ENCODE measurements at regions not wholly inside any gene's neighbourhood (a gene's known extent, or its start where the extent isn't known, plus 50 kb on each side); places are given as distances from the start of the nearest gene placed in this dataset.
A peak's percentile ranks its signal among the peaks of the same experiment; 100 is the strongest.

GRCh38 chr1:81380436-81380835 is 420.3 kb upstream of the ADGRL2 start:
- TF ChIP-seq EGR1 (IDR thresholded peaks at IDR 0.05), result no peak
- TF ChIP-seq CREB1 (IDR thresholded peaks at IDR 0.05; ENCODE audit: low read depth), result no peak
- no peak for TF ChIP-seq TAF1 (IDR thresholded peaks at IDR 0.05; ENCODE audit: low read depth)

- no peak for TF ChIP-seq MAX (IDR thresholded peaks at IDR 0.05)
- no peak for TF ChIP-seq FOXM1 (IDR thresholded peaks at IDR 0.05; ENCODE audit: borderline replicate concordance, low read depth)
- TF ChIP-seq CEBPB (IDR thresholded peaks at IDR 0.05), result no peak
- no peak for TF ChIP-seq CREB1 (IDR thresholded peaks at IDR 0.05; ENCODE audit: low read depth)
- no peak for TF ChIP-seq USF1 (IDR thresholded peaks at IDR 0.05)
- TF ChIP-seq YY1 (IDR thresholded peaks at IDR 0.05; ENCODE audit: low read depth), result no peak
- no peak for TF ChIP-seq TCF12 (IDR thresholded peaks at IDR 0.05; ENCODE audit: low read depth)
- no peak for TF ChIP-seq REST (IDR thresholded peaks at IDR 0.05; ENCODE audit: low read depth)
Observed at GRCh38 chr1:81379430-81379829, 421.3 kb upstream of the ADGRL2 start.

- peak; percentile 43 for TF ChIP-seq RAD21 (IDR thresholded peaks at IDR 0.05; ENCODE audit: low read depth)
- TF ChIP-seq EP300 (IDR thresholded peaks at IDR 0.05; ENCODE audit: borderline replicate concordance), result no peak
Observed at GRCh38 chr1:81377406-81377805, 423.3 kb upstream of the ADGRL2 start.

- no peak for TF ChIP-seq EGR1 (IDR thresholded peaks at IDR 0.05)
- no peak for TF ChIP-seq TCF12 (IDR thresholded peaks at IDR 0.05; ENCODE audit: low read depth)
- TF ChIP-seq EP300 (IDR thresholded peaks at IDR 0.05; ENCODE audit: borderline replicate concordance), result no peak
- no peak for TF ChIP-seq REST (IDR thresholded peaks at IDR 0.05; ENCODE audit: low read depth)
- no peak for TF ChIP-seq RAD21 (IDR thresholded peaks at IDR 0.05; ENCODE audit: low read depth)
- TF ChIP-seq MAX (IDR thresholded peaks at IDR 0.05), result no peak
- TF ChIP-seq TAF1 (IDR thresholded peaks at IDR 0.05; ENCODE audit: low read depth), result no peak
- no peak for TF ChIP-seq NFIC (IDR thresholded peaks at IDR 0.05)
- TF ChIP-seq YY1 (IDR thresholded peaks at IDR 0.05; ENCODE audit: low read depth), result no peak
- no peak for TF ChIP-seq CEBPB (IDR thresholded peaks at IDR 0.05)
Observed at GRCh38 chr1:81375884-81376548, 424.7 kb upstream of the ADGRL2 start.

GRCh38 chr1:81374481-81374880 is 426.3 kb upstream of the ADGRL2 start:
- TF ChIP-seq EGR1 (IDR thresholded peaks at IDR 0.05), result no peak
- TF ChIP-seq TAF1 (IDR thresholded peaks at IDR 0.05; ENCODE audit: low read depth), result no peak
- no peak for TF ChIP-seq TEAD4 (IDR thresholded peaks at IDR 0.05)
- TF ChIP-seq RAD21 (IDR thresholded peaks at IDR 0.05; ENCODE audit: low read depth), result no peak
- TF ChIP-seq EP300 (IDR thresholded peaks at IDR 0.05; ENCODE audit: borderline replicate concordance), result no peak
- no peak for TF ChIP-seq CREB1 (IDR thresholded peaks at IDR 0.05; ENCODE audit: low read depth)
- TF ChIP-seq YY1 (IDR thresholded peaks at IDR 0.05; ENCODE audit: low read depth), result no peak
- no peak for TF ChIP-seq MAX (IDR thresholded peaks at IDR 0.05)
- no peak for TF ChIP-seq CEBPB (IDR thresholded peaks at IDR 0.05)
- TF ChIP-seq REST (IDR thresholded peaks at IDR 0.05; ENCODE audit: low read depth), result no peak

- no peak for TF ChIP-seq CEBPB (IDR thresholded peaks at IDR 0.05)
- TF ChIP-seq MAX (IDR thresholded peaks at IDR 0.05), result no peak
- no peak for TF ChIP-seq REST (IDR thresholded peaks at IDR 0.05; ENCODE audit: low read depth)
- no peak for TF ChIP-seq NFIC (IDR thresholded peaks at IDR 0.05)
- no peak for TF ChIP-seq FOXM1 (IDR thresholded peaks at IDR 0.05; ENCODE audit: borderline replicate concordance, low read depth)
- TF ChIP-seq EGR1 (IDR thresholded peaks at IDR 0.05), result no peak
- no peak for TF ChIP-seq USF1 (IDR thresholded peaks at IDR 0.05)
- TF ChIP-seq TCF12 (IDR thresholded peaks at IDR 0.05; ENCODE audit: low read depth), result no peak
- TF ChIP-seq CREB1 (IDR thresholded peaks at IDR 0.05; ENCODE audit: low read depth), result no peak
- no peak for TF ChIP-seq RAD21 (IDR thresholded peaks at IDR 0.05; ENCODE audit: low read depth)
- no peak for TF ChIP-seq TAF1 (IDR thresholded peaks at IDR 0.05; ENCODE audit: low read depth)
- no peak for TF ChIP-seq EP300 (IDR thresholded peaks at IDR 0.05; ENCODE audit: borderline replicate concordance)
- no peak for TF ChIP-seq TEAD4 (IDR thresholded peaks at IDR 0.05)
- TF ChIP-seq ZBTB7A (IDR thresholded peaks at IDR 0.05; ENCODE audit: low read depth), result no peak
- TF ChIP-seq YY1 (IDR thresholded peaks at IDR 0.05; ENCODE audit: low read depth), result no peak
Observed at GRCh38 chr1:81371864-81372263, 428.9 kb upstream of the ADGRL2 start.
